Fibroblast of peridontal ligament (primary cell): ENCODE measurements at regions not wholly inside any gene's neighbourhood (a gene's known extent, or its start where the extent isn't known, plus 50 kb on each side); places are given as distances from the start of the nearest gene placed in this dataset.

Source experiments
- DNase-seq: peaks from one replicate; pipeline ENCODE4 v3.0.0-alpha.2; 2010; ENCODE audit errors: extremely low read depth

DNA sequence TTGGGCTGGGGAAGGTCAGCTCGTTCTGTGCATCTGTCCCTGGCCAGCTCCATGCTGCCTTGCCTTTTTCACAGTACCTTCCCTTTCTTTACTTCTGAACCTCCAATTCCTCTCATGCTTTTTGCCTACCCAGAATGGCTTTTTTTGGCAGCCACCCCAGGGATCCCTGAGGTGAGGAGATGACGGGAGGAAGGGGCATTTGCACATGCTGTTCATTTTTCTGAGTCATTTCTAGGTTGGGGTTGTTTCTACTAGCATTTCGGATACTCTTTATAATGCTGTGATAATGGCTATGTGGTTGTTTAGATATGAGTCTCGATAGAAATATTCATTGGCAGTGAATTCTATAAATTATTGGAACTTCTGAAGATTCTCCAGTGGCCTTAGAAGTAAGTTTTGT lies 415.1 kb upstream of the FZD8 start:
- DNase-seq: no peak

DNA sequence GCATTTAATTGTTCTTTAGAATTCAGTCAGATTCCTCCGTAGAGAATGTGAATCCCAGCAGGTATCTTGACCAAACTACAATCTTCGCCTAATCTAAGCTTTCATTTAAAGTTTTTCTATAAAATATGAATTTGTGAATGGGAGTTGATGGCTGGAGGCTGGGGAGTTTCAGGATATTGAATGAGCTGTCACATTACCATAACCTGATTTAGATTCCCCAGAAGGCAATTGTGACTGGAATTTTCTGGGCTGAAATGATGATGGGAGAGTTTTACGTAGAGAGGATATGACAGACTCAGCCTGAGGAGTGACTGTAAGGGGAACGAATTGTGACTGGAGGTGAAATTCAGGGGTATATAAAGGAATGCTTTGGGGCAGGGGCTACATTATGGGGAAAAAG lies 411.7 kb upstream of the FZD8 start:
- no peak for DNase-seq

GRCh38 chr10:36053271-36053670 lies 411.2 kb upstream of the FZD8 start:
- no peak for DNase-seq

- no peak for DNase-seq
Observed at GRCh38 chr10:36051500-36051991, 409.4 kb upstream of the FZD8 start.

DNA sequence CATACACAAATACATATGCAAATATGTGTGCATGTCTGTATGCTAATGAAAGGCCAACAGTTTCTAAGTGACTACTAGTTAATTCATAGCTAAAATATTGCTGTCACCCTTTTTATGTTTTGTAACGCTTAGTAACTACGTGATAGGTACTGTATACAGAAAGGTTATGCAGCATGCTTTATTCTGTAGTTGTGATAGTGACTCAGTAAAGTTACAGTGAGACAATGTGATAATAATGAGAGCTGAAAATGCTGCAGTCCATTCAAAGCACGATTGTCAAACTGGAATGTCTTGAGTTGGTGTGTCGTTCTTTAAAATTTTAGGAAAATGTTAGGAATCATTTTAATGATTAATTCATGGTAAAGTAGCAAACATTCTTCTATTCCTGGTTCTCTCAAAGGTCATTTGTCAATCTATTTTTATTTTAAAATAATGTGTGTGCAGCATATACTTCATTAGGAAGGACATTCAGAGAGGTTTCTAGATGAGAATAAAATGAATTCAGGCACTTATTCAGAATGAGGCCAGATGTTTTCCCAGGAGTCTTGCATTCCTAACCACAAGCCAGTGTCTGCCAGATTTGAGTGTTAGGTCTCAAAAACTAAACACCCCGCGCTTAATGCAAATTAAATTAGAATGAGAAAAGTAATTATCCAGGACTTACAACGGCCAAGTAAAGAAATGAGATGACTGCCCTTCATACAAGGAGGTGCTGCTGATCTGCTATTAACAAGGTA lies 408.8 kb upstream of the FZD8 start:
- peak; percentile 11 for DNase-seq

DNA sequence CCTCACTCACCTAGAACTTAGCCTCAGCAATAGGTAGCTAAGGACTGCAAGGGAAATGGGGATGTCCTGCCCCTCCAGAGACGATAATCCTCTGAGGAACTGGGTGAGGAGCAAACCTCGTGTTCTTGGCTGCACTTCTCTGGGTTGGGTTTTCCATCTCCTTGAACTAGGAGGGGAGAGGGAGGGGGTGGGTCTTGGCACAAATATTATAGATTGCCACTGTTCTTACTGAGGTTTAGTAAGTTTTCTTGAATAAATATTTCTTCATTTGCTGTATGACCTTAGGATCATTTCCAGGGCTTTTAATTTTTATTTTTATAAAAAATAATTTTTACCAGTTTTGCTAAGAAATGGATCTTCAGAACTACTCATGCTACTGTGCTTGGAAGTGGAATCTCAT lies 406.7 kb upstream of the FZD8 start:
- DNase-seq: no peak

- peak; percentile 24 for DNase-seq
Observed at GRCh38 chr10:36048236-36048635, 406.1 kb upstream of the FZD8 start.

- no peak for DNase-seq
Observed at GRCh38 chr10:36042135-36042534, 400.0 kb upstream of the FZD8 start.

DNA sequence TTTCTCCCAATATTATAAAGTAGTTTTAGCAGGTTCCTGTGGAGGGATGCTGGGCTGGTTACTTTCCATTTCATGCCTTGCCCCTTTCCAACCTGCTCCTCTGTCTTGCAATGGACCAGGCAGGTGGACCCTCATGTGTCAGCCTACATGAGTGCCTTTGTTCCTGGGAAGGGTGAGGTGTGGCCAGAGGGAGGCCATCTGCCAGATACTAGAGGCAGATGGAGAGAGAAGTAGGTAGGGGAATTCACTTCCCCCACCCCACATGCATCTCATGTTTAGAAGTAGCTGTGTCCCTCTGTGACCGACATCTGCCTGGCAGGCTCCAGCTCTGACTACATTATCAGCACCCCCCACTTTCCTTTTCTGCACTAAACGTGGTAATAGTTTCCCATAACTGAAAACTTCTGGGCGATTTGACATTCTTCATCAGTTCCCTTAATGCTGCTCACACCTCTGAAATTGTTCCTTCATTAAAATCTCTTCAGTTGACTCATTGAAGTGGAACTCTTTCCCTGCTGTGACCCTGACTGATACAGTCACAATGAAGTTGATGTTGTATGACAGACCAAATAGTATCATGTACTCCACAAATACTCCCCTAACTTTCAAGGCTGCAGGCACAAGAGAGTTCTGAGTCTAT lies 396.3 kb upstream of the FZD8 start:
- DNase-seq: no peak

DNA sequence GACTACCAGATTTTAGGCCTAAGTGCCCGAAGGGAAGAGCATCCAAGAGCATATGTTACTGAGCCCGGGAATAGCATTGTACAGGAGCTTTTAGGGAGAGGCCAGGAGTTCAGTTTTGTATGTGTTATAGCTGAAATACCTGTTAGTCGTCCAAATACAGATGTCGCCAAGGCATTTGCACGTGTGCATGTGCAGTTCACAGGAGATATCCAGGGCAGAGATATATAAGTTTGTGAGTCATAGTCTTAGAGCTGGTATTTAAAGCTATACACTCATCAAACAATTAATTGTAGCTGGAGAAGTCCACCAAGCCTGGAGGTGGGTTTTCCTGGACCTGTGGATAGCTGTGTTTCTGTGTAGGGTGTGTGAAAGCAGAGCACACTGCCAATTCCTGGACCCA lies 394.0 kb upstream of the FZD8 start:
- DNase-seq: no peak

DNA sequence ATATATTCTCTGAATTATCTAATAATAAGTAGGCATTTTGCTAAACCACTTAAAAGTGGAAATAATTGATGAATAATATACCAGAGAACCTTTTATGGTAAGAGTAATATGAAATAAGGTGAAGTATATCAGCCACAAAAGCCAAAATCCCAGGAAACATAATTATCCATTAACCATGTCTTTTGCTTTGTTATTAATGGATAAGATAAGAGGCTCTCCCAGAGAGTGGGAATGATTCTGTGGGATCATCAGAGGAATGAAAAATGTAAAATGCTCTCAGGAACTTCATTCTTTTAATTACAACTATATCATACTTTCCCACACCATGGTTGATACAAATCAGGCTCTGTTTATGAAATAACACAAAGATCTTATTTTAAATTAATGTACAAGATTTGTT lies 391.7 kb upstream of the FZD8 start:
- DNase-seq: no peak

- DNase-seq: peak; percentile 9
Observed at GRCh38 chr10:36030516-36030915, 388.4 kb upstream of the FZD8 start.

GRCh38 chr10:36026656-36027390 lies 384.7 kb upstream of the FZD8 start:
- DNase-seq: no peak

- no peak for DNase-seq
Observed at GRCh38 chr10:36026081-36026480, 384.0 kb upstream of the FZD8 start.

- DNase-seq: peak; percentile 87
Observed at GRCh38 chr10:36023939-36024338, 381.8 kb upstream of the FZD8 start.

GRCh38 chr10:36021096-36021495 lies 379.0 kb upstream of the FZD8 start:
- DNase-seq: no peak

DNA sequence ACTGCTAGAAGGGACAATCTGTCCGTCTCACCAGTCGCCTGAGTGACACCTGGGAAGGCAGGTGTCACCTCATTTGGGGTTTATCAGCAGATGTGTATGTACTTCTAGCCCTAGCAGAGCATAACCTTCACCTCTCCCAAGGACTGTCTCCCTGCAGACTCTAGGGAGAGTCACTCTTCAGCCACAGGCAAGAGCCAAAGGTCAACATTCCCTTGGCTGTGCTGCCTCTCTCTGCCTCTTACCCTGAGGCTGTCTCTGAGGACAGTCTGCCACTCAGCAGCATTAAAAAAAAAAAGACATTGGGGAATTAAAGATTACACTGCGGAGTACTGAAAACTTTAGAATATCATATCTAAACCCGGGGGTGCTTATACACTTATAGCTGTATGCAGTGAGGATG lies 377.7 kb upstream of the FZD8 start:
- no peak for DNase-seq

DNA sequence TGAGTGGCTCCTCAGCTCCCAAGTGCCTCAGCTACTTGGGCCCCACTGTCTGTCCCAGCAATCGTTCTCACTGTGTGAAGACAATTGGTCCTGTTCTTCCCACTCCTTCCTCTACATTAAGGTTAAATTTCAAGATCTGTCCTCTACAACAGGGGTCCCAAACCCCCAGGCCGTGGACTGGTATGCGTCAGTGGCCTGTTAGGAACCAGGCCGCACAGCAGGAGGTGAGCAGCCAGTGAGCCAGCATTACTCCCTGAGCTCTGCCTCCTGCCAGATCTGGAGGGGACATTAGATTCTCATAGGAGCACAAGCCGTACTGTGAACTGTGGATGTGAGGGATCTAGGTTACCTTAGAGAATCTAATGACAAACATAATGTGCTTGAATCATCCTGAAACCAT lies 376.9 kb upstream of the FZD8 start:
- no peak for DNase-seq

GRCh38 chr10:36017137-36017536 lies 375.0 kb upstream of the FZD8 start:
- DNase-seq: no peak

DNA sequence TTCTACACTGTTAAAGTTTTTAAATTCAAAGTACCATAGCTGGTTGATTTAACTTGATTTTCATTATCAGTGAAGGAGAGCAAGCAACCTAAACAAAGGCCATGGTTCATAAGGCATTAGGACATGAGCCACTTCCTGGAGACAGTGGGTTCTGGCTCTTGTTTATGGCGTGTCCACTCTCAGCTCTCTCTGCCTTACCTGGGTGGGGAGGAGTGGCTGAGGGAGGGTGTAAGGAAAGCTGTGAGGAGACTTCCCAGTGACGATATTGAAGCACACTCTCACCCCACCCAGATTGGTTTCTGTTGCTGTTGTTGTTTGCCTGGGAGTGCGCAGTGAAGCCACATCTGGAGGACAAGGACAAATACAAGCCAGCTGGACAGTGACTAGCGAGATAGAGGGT lies 365.3 kb upstream of the FZD8 start:
- no peak for DNase-seq

GRCh38 chr10:36003688-36004087 lies 361.6 kb upstream of the FZD8 start:
- DNase-seq: no peak

- no peak for DNase-seq
Observed at GRCh38 chr10:36003031-36003600, 361.0 kb upstream of the FZD8 start.

DNA sequence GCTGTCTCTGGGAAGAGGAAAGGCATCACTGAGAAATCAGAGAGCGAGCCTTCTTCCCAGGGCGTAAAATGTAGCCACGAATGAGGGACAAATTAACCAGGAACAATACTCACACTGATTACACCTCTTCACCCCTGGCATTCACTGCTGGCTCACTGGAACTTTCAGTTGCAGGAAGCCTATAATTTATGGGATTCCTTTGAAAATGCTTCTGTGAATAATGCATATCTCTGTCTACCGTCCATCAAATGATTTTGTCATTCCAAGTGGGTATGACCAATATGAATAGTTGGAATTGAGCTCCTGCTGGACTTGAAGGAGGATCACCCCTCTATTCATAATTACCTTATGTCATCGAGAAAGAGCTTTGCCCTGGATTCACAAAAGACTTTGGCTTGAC lies 360.3 kb upstream of the FZD8 start:
- no peak for DNase-seq
